NCI-H1105 treated with DMSO at 0.1 percent for 48 hours (cell line): ENCODE measurements at regions not wholly inside any gene's neighbourhood (a gene's known extent, or its start where the extent isn't known, plus 50 kb on each side); places are given as distances from the start of the nearest gene placed in this dataset.
"Not testable (repeated sequence)": the region's sequence is repeated elsewhere in the genome, so short reads cannot be mapped to it uniquely, and the experiment has no call there.

Experiments
- DNase-seq: peaks from one replicate; lab custom pipeline; 2025; lab: John Stamatoyannopoulos, UW

GRCh38 chr11:122201106-122201505 lies 85.1 kb upstream of the BLID start:
- DNase-seq = no peak

- no peak for DNase-seq
Measured at GRCh38 chr11:122199661-122200060, 83.6 kb upstream of the BLID start.

GRCh38 chr11:122198291-122198983 lies 82.4 kb upstream of the BLID start:
- DNase-seq = no peak

GRCh38 chr11:122197066-122197987 lies 81.3 kb upstream of the BLID start:
- no peak for DNase-seq

- DNase-seq = no peak
Measured at GRCh38 chr11:122195790-122196189, 79.8 kb upstream of the BLID start.

- not testable (repeated sequence) for DNase-seq
Measured at GRCh38 chr11:122193881-122194480, 78.0 kb upstream of the BLID start.

- DNase-seq = no peak
Measured at GRCh38 chr11:122193457-122193856, 77.4 kb upstream of the BLID start.

- DNase-seq = no peak
Measured at GRCh38 chr11:122192634-122193255, 76.7 kb upstream of the BLID start.

- no peak for DNase-seq
Measured at GRCh38 chr11:122190768-122191167, 74.8 kb upstream of the BLID start.

- no peak for DNase-seq
Measured at GRCh38 chr11:122189229-122189628, 73.2 kb upstream of the BLID start.

- DNase-seq = no peak
Measured at GRCh38 chr11:122187373-122188165, 71.6 kb upstream of the BLID start.

GRCh38 chr11:122186439-122187080 lies 70.5 kb upstream of the BLID start:
- DNase-seq = no peak

- DNase-seq = no peak
Measured at GRCh38 chr11:122183933-122184332, 67.9 kb upstream of the BLID start.

- no peak for DNase-seq
Measured at GRCh38 chr11:122181893-122182292, 65.9 kb upstream of the BLID start.

GRCh38 chr11:122181372-122181771 lies 65.4 kb upstream of the BLID start:
- DNase-seq = no peak

- DNase-seq = no peak
Measured at GRCh38 chr11:122179961-122180834, 64.2 kb upstream of the BLID start.

- no peak for DNase-seq
Measured at GRCh38 chr11:122178795-122179194, 62.8 kb upstream of the BLID start.

GRCh38 chr11:122177238-122177637 lies 61.2 kb upstream of the BLID start:
- DNase-seq = no peak

GRCh38 chr11:122176651-122177050 lies 60.6 kb upstream of the BLID start:
- DNase-seq = no peak

GRCh38 chr11:122175306-122175705 lies 59.3 kb upstream of the BLID start:
- DNase-seq = no peak
